ENCODE measurements at regions not wholly inside any gene's neighbourhood (a gene's known extent, or its start where the extent isn't known, plus 50 kb on each side); places are given as distances from the start of the nearest gene placed in this dataset.

- Histone ChIP-seq H3K4ac (ENCODE audit: low read length) (no peak overlapping the region), H3K4me1 (ENCODE audit: control insufficient read depth in 2 of 2, insufficient read depth in 1 of 2, low read depth in 1 of 2, low read length in 2 of 2) (no peaks in the 10 kb centered on the region), H3K36me3 (replicated peaks in 1 of 2; ENCODE audit: control insufficient read depth in 2 of 2, insufficient read depth in 2 of 2, low read length in 2 of 2) (no peaks in the 10 kb centered on the region), H2AFZ (ENCODE audit: low read length) (no peak overlapping the region), H3K4me2 (ENCODE audit: insufficient read depth, low read length, poor library complexity, severe bottlenecking) (no peak overlapping the region), H2BK15ac (ENCODE audit: low read length) (no peak overlapping the region), H4K8ac (ENCODE audit: low read depth, low read length) (no peak overlapping the region), H3K27me3 (ENCODE audit: control insufficient read depth in 3 of 3, insufficient read depth in 3 of 3, low read depth in 1 of 3, low read length in 3 of 3) (no peaks in the 10 kb centered on the region), H3K9me3 (replicated peaks in 1 of 2; ENCODE audit: control insufficient read depth in 2 of 2, insufficient read depth in 1 of 2, low read depth in 1 of 2, low read length in 2 of 2) (no peaks in the 10 kb centered on the region), H3K4me3 (ENCODE audit: low read length in 2 of 2) (no peak overlapping the region), H3K9ac (ENCODE audit: low read depth, low read length, poor library complexity) (no peak overlapping the region), H2AK5ac (ENCODE audit: low read depth, low read length) (no peak overlapping the region), H2BK120ac (ENCODE audit: low read depth, low read length) (no peak overlapping the region), H3K18ac (ENCODE audit: low read length) (no peak overlapping the region), H4K91ac (ENCODE audit: low read depth, low read length, poor library complexity) (no peak overlapping the region), H3K23ac (ENCODE audit: low read depth, low read length, poor library complexity) (no peak overlapping the region), H3K27ac (replicated peaks; ENCODE audit: low read length) (no peak overlapping the region), H3K14ac (ENCODE audit: low read length) (no peak overlapping the region), H3K79me1 (ENCODE audit: low read depth, low read length) (no peaks in the 10 kb centered on the region), H2BK5ac (ENCODE audit: low read length) (no peak overlapping the region), H2BK12ac (ENCODE audit: low read length) (no peak overlapping the region)
- WGBS, 2 donors (ENCODE audit: extremely low coverage in 2 of 2, insufficient read length in 2 of 2, insufficient replicate concordance in 1 of 2) = no CpG with 5 or more reads among the region's 2 CpGs
- no peak for DNase-seq (ENCODE audit: low spot score)
Observed at GRCh38 chr4:96356591-96357370, 516.9 kb downstream of the PDHA2 start.

DNA sequence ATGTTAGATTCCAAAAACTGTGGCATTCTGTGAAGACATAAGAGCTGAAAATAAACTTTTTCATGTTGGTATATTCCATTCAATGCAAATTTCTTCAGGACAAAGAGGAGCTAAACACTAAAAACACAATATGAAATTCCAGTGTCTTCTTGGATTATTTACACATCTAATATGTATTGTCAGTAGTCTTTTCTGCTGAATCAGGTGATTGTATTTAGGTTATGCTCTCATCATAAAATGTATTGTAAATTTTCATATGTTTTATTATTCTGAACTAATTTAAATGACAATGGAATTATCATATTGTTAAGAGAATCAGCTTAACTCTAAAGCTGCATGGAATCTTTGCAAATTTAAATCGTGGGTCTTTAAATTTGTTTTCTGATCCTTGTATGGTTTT, 526.7 kb downstream of the PDHA2 start:
- Histone ChIP-seq H2BK120ac (ENCODE audit: low read depth, low read length) (no peak overlapping the region), H3K23ac (ENCODE audit: low read depth, low read length, poor library complexity) (no peak overlapping the region), H2BK12ac (ENCODE audit: low read length) (no peak overlapping the region)

DNA sequence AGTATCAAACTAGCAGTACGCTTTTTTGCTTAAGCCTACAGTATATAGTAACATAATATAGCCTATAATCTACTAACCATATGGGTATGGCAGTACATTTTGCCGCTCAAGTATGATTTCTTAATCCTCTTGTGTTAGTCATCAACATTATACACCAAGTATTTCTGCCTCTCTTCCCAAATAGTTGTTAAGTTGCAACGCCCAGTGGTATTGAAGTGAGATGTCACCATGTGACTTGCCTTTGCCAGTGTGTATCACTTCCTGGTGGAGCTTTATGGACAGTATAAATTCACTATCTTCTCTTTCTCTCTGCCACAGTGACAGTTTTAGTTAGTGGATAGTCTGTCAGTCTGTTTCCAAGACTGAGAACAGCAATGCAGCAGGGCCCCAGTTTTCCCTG, 535.5 kb downstream of the PDHA2 start:
- Histone ChIP-seq H3K27me3 (ENCODE audit: control insufficient read depth in 3 of 3, insufficient read depth in 3 of 3, low read depth in 1 of 3, low read length in 3 of 3) (no peaks in the 10 kb centered on the region), H3K4me1 (ENCODE audit: control insufficient read depth in 2 of 2, insufficient read depth in 1 of 2, low read depth in 1 of 2, low read length in 2 of 2) (no peaks in the 10 kb centered on the region), H2BK12ac (ENCODE audit: low read length) (no peak overlapping the region), H3K79me1 (ENCODE audit: low read depth, low read length) (no peaks in the 10 kb centered on the region), H2BK5ac (ENCODE audit: low read length) (no peak overlapping the region), H3K4me2 (ENCODE audit: insufficient read depth, low read length, poor library complexity, severe bottlenecking) (no peak overlapping the region), H2AK5ac (ENCODE audit: low read depth, low read length) (no peak overlapping the region), H3K9ac (ENCODE audit: low read depth, low read length, poor library complexity) (no peak overlapping the region), H3K4me3 (ENCODE audit: low read length in 2 of 2) (no peak overlapping the region), H3K27ac (replicated peaks; ENCODE audit: low read length) (no peak overlapping the region), H2AFZ (ENCODE audit: low read length) (peak overlapping the region; percentile 60), H3K23ac (ENCODE audit: low read depth, low read length, poor library complexity) (no peak overlapping the region), H2BK15ac (ENCODE audit: low read length) (no peak overlapping the region), H3K36me3 (replicated peaks in 1 of 2; ENCODE audit: control insufficient read depth in 2 of 2, insufficient read depth in 2 of 2, low read length in 2 of 2) (no peaks in the 10 kb centered on the region), H3K18ac (ENCODE audit: low read length) (no peak overlapping the region), H3K14ac (ENCODE audit: low read length) (no peak overlapping the region), H3K9me3 (replicated peaks in 1 of 2; ENCODE audit: control insufficient read depth in 2 of 2, insufficient read depth in 1 of 2, low read depth in 1 of 2, low read length in 2 of 2) (peaks cover 0 to 2% of the 10 kb centered on the region in 2 donors), H4K91ac (ENCODE audit: low read depth, low read length, poor library complexity) (no peak overlapping the region), H4K8ac (ENCODE audit: low read depth, low read length) (no peak overlapping the region), H2BK120ac (ENCODE audit: low read depth, low read length) (no peak overlapping the region), H3K4ac (ENCODE audit: low read length) (no peak overlapping the region)
- WGBS, 2 donors (ENCODE audit: extremely low coverage in 2 of 2, insufficient read length in 2 of 2, insufficient replicate concordance in 1 of 2) = no CpG with 5 or more reads among the region's 3 CpGs
- no peak for DNase-seq (ENCODE audit: low spot score)

More for the DNA sequence above, 526.7 kb downstream of the PDHA2 start:
- Histone ChIP-seq H3K4me1 (ENCODE audit: control insufficient read depth in 2 of 2, insufficient read depth in 1 of 2, low read depth in 1 of 2, low read length in 2 of 2) (no peaks in the 10 kb centered on the region), H3K27me3 (ENCODE audit: control insufficient read depth in 3 of 3, insufficient read depth in 3 of 3, low read depth in 1 of 3, low read length in 3 of 3) (no peaks in the 10 kb centered on the region), H3K4me2 (ENCODE audit: insufficient read depth, low read length, poor library complexity, severe bottlenecking) (no peak overlapping the region), H3K27ac (replicated peaks; ENCODE audit: low read length) (no peak overlapping the region), H3K18ac (ENCODE audit: low read length) (no peak overlapping the region), H3K14ac (ENCODE audit: low read length) (no peak overlapping the region), H2AFZ (ENCODE audit: low read length) (no peak overlapping the region), H4K91ac (ENCODE audit: low read depth, low read length, poor library complexity) (no peak overlapping the region), H3K4ac (ENCODE audit: low read length) (no peak overlapping the region), H2BK5ac (ENCODE audit: low read length) (no peak overlapping the region), H3K79me1 (ENCODE audit: low read depth, low read length) (no peaks in the 10 kb centered on the region), H2BK15ac (ENCODE audit: low read length) (no peak overlapping the region), H4K8ac (ENCODE audit: low read depth, low read length) (no peak overlapping the region), H3K9ac (ENCODE audit: low read depth, low read length, poor library complexity) (no peak overlapping the region), H2AK5ac (ENCODE audit: low read depth, low read length) (no peak overlapping the region), H3K9me3 (replicated peaks in 1 of 2; ENCODE audit: control insufficient read depth in 2 of 2, insufficient read depth in 1 of 2, low read depth in 1 of 2, low read length in 2 of 2) (peaks cover 2 to 7% of the 10 kb centered on the region in 2 donors), H3K36me3 (replicated peaks in 1 of 2; ENCODE audit: control insufficient read depth in 2 of 2, insufficient read depth in 2 of 2, low read length in 2 of 2) (no peaks in the 10 kb centered on the region), H3K4me3 (ENCODE audit: low read length in 2 of 2) (no peak overlapping the region)
- WGBS, 2 donors (ENCODE audit: extremely low coverage in 2 of 2, insufficient read length in 2 of 2, insufficient replicate concordance in 1 of 2) = no CpG with 5 or more reads among the region's 1 CpG
- DNase-seq (ENCODE audit: low spot score) = no peak

DNA sequence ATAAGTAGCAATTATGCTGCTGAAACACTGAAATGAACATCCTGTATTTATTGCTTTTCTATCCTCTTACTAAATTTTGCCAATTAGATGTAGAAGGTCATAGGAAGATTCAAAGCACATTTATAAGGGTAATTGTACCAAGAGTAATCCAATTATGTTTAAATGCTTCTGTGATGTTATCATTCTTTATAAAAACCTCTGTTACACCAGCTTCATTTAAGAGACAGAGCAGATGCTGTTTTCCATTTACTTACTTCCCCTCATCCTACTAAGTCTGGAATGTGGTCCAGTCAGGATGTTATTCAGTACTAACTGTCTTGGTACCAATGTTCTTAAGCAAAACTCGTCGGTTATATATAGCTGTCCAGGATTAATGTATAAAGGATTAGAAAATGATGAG, 539.6 kb downstream of the PDHA2 start:
- DNase-seq (ENCODE audit: low spot score) = no peak
- no peaks in the 10 kb centered on the region for H3K9me3 ChIP-seq (replicated peaks in 1 of 2; ENCODE audit: control insufficient read depth in 2 of 2, insufficient read depth in 1 of 2, low read depth in 1 of 2, low read length in 2 of 2)
- no peaks in the 10 kb centered on the region for H3K79me1 ChIP-seq (ENCODE audit: low read depth, low read length)
- no peak overlapping the region for H2AK5ac ChIP-seq (ENCODE audit: low read depth, low read length)
- H3K9ac ChIP-seq (ENCODE audit: low read depth, low read length, poor library complexity) = no peak overlapping the region
- no peak overlapping the region for H3K14ac ChIP-seq (ENCODE audit: low read length)
- no peak overlapping the region for H3K27ac ChIP-seq (replicated peaks; ENCODE audit: low read length)
- H3K18ac ChIP-seq (ENCODE audit: low read length) = no peak overlapping the region
- H2AFZ ChIP-seq (ENCODE audit: low read length) = no peak overlapping the region
- H3K23ac ChIP-seq (ENCODE audit: low read depth, low read length, poor library complexity) = no peak overlapping the region
- no peak overlapping the region for H4K91ac ChIP-seq (ENCODE audit: low read depth, low read length, poor library complexity)
- no CpG with 5 or more reads among the region's 2 CpGs for WGBS, 2 donors (ENCODE audit: extremely low coverage in 2 of 2, insufficient read length in 2 of 2, insufficient replicate concordance in 1 of 2)
- no peak overlapping the region for H2BK120ac ChIP-seq (ENCODE audit: low read depth, low read length)
- H3K4me3 ChIP-seq (ENCODE audit: low read length in 2 of 2) = no peak overlapping the region
- no peak overlapping the region for H2BK12ac ChIP-seq (ENCODE audit: low read length)
- no peak overlapping the region for H3K4ac ChIP-seq (ENCODE audit: low read length)
- H3K36me3 ChIP-seq (replicated peaks in 1 of 2; ENCODE audit: control insufficient read depth in 2 of 2, insufficient read depth in 2 of 2, low read length in 2 of 2) = no peaks in the 10 kb centered on the region
- no peaks in the 10 kb centered on the region for H3K4me1 ChIP-seq (ENCODE audit: control insufficient read depth in 2 of 2, insufficient read depth in 1 of 2, low read depth in 1 of 2, low read length in 2 of 2)
- no peak overlapping the region for H2BK5ac ChIP-seq (ENCODE audit: low read length)
- no peak overlapping the region for H3K4me2 ChIP-seq (ENCODE audit: insufficient read depth, low read length, poor library complexity, severe bottlenecking)
- H4K8ac ChIP-seq (ENCODE audit: low read depth, low read length) = no peak overlapping the region
- H3K27me3 ChIP-seq (ENCODE audit: control insufficient read depth in 3 of 3, insufficient read depth in 3 of 3, low read depth in 1 of 3, low read length in 3 of 3) = no peaks in the 10 kb centered on the region
- no peak overlapping the region for H2BK15ac ChIP-seq (ENCODE audit: low read length)
